ENCODE measurements at regions not wholly inside any gene's neighbourhood (a gene's known extent, or its start where the extent isn't known, plus 50 kb on each side); places are given as distances from the start of the nearest gene placed in this dataset.
"Not testable (repeated sequence)": the region's sequence is repeated elsewhere in the genome, so short reads cannot be mapped to it uniquely, and the experiment has no call there.

DNA sequence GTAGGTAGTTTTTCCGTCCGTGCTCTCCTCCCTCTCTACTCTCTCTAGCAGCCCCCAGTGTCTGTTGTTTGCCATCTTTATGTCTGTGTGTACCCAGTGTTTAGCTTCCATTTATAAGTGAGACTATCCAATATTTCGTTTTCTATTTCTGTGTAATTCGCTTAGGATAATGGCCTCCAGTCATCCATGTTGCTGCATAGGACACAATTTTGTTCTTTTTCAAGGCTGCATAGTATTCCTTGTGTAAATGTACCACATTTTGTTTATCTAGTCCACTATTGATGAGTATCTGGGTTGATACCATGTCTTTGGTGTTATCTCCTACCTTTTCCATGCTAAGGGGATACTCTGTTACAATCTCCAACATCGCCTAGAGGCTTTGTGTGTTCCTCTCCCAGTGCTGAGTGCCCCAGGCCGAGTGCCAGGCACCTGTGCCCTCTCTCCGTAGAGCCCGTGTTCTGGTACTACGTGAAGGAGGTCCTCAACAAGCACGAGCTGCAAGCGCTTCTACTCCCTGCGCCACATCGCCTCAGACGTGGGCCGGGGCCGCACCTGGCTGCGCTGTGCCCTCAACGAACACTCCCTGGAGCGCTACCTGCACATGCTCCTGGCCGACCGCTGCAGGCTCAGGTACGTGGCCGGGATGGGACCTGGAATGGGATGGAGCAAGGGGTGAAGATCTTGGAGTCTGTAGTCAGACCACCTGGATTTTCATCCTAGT, 51.0 kb downstream of the NPIPB11 start:
- not testable (repeated sequence) for DNase-seq

DNA sequence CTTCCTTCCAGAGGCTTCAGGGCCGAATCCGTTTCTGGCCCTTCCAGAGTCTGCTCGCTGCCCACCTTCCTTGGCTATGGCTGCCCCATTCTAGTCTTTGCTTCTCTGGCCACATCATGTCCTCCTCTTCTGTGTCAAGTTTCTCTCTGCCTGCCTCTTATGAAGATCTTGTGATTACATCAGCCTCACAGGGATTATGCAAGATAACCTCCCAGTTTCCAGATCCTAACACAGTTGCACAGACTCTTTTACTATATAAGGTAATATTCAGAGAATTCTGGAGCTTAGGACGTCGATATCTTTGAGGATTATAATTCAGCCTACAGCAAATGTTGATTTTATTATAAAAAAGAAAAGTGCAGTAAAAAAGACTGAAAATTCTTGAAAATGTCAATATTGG, 52.1 kb downstream of the NPIPB11 start:
- DNase-seq, result not testable (repeated sequence)

- not testable (repeated sequence) for DNase-seq
These were observed 53.9 kb downstream of the NPIPB11 start for GRCh38 chr16:29352617-29352999.

- DNase-seq, result not testable (repeated sequence)
These were observed 54.4 kb downstream of the NPIPB11 start for GRCh38 chr16:29351970-29352616.

DNA sequence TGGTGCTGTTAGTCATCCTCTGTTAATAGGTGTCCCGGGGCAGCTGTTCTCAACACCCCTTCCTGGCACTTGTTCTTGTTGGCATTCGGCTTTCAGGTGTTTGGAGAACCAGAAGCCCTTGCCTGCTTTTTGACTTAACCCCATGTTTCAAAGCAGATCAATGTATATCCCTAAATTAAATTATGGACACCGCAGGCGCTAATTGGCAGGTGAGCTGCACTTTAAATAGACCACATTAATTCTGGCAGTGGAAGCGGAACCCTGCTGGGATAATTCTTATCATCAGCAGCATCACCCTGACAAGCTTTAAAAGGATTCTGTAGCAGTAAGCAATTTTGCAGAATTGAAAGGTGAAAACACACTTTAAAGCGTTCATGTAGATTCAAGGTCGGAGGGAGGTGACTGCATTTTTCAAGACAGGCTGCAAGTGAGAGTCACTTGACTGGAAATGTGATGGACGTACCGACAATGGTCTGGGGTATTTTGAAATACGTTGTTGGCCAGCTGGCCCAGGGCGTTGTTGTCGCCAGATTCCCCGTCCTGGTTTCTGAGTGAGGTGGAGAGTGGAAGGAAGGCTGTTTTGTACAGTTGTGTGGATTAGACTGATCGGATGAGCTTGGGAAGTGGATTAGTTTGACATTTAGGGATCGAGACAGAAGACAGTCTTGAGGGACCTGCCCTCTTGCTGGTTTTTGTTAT, 55.1 kb downstream of the NPIPB11 start:
- DNase-seq, result not testable (repeated sequence)

DNA sequence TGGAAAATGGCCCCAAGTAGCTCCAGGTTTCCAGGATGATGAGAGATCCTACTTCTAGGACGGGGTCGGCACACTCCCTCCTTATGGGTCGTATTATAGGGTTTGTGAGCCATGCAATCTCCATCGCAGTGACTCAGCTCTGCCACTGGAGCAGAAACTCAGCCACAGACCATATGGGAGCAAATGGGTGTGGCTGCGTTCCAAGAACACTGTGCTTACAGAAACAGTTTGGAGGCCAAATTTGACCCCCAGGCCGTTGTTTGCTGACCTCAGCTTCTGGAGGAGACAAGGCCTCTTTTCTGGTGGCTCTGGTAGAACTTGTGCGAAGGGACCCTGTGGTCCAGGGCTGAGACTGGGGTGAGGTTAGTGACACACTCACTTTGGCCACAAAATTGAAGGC, 56.5 kb downstream of the NPIPB11 start:
- DNase-seq, result not testable (repeated sequence)

- not testable (repeated sequence) for DNase-seq
These were observed 57.8 kb downstream of the NPIPB11 start for GRCh38 chr16:29348748-29349147.

GRCh38 chr16:29348123-29348690, 58.3 kb downstream of the NPIPB11 start:
- not testable (repeated sequence) for DNase-seq

- not testable (repeated sequence) for DNase-seq
These were observed 59.5 kb downstream of the NPIPB11 start for GRCh38 chr16:29346796-29347580.

DNA sequence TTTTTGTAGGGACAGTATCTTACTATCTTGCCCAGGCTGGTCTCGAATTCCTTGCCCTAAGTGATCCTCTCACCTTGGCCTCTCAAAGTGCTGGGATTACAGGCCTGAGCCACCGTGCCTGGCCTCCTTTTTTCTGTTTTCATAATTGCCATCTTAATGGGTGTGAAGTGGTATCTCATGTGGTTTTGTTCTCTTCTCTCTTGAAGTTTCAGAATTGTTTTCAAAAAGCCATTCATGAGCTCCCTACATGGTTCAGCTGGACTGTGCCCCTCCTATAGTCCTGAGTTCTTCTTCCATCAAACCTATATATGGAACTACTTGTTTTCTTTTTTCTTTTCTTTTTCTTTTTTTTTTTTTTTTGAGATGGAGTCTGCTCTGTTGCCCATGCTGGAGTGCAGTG, 60.3 kb downstream of the NPIPB11 start:
- not testable (repeated sequence) for DNase-seq

- not testable (repeated sequence) for DNase-seq
These were observed 63.6 kb downstream of the NPIPB11 start for GRCh38 chr16:29342937-29343336.

DNA sequence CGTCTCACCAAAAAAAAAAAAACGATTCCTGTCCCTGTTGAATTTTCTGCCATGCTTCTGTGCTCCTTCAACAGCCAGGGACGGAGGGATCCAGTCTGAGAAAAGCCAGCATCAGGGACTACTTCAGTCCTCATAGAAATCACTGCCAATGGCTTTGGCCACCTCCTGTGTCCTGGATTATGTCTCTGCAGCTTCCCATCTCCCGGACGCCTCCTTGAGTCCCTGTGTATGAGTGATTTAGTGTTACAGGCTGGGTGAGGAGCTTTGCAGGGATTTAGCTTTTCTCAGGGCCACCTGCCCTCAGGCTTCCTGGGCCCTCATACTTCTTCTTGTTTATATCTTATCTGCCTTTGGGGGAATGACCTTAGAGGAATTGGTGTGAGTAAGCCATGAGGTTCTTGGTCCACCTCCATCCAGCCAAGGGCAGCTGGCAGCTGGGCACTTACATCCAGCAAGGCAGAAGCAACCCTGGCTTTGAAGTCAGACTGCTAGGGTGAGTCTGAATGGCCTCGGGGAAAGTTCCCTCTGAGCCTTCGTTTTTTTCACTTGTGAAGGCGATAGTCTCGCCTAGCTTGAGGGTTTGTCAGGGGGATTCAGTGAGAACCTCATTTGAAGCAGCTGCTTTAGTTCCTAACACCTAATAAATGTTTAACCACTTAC, 65.6 kb downstream of the NPIPB11 start:
- not testable (repeated sequence) for DNase-seq

DNA sequence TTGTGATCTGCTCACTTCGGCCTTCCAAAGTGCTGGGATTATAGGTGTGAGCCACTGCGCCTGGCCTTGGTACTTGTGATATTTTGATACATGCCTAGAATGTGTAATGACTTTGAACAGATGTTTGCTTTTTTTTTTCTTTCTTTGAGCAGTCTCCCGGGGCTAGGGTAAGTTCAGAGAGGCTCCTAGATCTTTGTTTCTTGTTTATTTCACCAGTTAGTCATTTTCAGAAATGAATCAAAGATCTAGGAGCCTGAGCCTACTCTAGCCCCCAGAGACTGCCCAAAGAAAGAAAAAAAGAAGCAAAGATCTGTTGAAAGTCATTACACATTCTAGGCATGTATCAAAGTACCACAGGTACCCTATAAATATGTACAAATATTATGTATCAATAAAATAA, 66.3 kb downstream of the NPIPB11 start:
- DNase-seq, result not testable (repeated sequence)

GRCh38 chr16:29338821-29339700, 67.5 kb downstream of the NPIPB11 start:
- not testable (repeated sequence) for DNase-seq

DNA sequence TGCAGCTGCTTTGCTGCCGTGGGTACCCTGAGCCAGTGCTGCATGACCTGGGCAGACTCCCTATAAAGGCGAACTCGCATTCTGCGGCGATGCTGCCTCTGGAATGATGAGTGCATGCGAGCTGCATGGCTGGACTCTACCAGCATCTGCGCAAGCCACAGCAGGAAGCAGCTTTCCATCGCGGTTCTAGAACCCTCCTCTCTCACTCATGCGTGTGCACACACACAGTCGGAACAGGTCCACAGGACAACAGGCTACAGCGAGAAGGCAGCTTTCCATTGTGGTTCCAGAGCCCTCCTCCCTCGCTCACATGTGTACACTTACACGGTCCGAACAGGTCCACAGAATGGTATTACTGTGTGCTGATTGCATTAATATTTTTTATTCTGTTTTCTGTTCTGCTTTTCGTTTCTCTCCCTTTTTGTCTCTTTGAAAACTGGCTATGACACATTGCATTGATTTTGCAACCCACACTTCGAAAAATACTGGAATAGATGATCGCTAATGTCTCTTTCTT, 69.1 kb downstream of the NPIPB11 start:
- DNase-seq, result not testable (repeated sequence)

GRCh38 chr16:29335549-29335846, 71.0 kb downstream of the NPIPB11 start:
- not testable (repeated sequence) for DNase-seq

DNA sequence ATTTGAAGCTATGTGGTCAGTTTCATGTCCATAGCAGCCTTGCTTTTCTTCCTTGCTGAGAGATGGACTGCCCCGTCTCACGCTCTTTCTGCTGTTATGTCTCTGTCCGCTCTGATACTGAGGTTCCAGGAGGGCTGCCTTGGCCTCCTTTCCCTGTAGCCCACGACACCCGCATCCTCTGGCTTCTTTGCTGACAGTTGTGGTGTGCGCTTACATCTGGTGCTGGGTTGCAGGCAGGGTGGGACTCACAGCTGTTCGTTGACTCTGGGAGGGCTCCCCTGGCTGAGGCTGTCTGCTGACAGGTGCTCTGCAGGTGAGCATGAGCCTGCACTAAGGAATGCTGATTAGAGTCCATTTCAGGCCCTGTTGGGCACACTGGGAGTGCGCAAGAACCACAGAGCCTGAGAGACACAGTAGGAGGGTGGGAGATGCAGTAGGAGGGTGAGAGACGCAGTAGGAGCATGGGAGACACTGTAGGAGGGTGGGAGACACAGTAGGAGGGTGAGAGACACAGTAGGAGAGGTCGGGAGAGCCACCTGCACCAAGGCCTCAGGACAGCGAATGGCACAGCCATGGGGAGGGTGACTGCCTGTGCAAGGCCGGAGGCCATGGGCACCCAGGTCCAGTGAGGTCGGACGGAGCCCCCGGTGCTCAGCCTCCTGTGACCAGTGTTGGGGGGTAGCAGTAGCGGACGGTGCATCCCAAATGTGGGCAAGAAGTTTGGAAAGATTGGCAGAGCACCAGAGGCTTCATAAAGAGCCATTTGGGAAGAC, 71.5 kb downstream of the NPIPB11 start:
- not testable (repeated sequence) for DNase-seq

DNA sequence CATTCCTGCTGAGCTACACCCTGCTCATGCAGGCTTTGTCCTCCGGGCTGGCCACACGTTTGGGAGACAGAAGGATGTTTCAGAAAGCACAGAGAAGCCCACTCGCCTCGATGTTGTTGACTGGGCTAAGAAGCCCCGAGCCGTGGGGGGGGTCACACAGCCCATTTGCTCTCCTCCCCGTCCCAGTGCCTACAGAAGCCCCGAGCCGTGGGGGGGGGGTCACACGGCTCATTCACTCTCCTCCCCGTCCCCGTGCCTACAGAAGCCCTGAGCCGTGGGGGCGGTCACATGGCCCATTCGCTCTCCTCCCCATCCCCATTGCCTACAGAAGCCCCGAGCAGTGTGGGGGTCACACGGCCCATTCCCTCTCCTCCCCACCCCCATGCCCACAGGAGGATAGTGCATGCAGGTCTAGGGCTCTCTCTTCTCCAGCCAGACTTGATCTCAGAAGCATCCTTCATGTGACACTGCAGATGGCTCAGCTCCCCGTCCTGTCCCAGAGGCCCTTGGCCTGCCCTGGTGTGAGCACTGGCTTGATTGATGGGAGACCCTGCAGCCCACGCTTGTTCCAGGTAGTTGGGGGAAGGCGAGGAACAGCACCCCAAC, 72.9 kb downstream of the NPIPB11 start:
- not testable (repeated sequence) for DNase-seq

- DNase-seq, result not testable (repeated sequence)
These were observed 75.9 kb downstream of the NPIPB11 start for GRCh38 chr16:29330623-29331022.

GRCh38 chr16:29328528-29328927, 78.0 kb downstream of the NPIPB11 start:
- not testable (repeated sequence) for DNase-seq

All from activated T-cell treated with anti-CD3 and anti-CD28 coated beads, Interleukin-2, amount 50 U/mL, for 1 hour (primary cell).